Choroid plexus epithelial cell (primary cell): ENCODE measurements at regions not wholly inside any gene's neighbourhood (a gene's known extent, or its start where the extent isn't known, plus 50 kb on each side); places are given as distances from the start of the nearest gene placed in this dataset.

Experiments used
- DNase-seq: peaks from one replicate; pipeline ENCODE4 v3.0.0-alpha.2; 2010; ENCODE audit warnings: low read depth
- H3K4me3 ChIP-seq: 2 replicates; pipeline ENCODE4 v1.5.1; 2011; ENCODE audit warnings: low read depth, mild to moderate bottlenecking, control low read depth, low read length, moderate library complexity
- TF ChIP-seq, protein P1 (sequence below): conservative IDR thresholded peaks from 2 replicates; pipeline ENCODE4 v1.5.1; 2011; ENCODE audit warnings: low read depth, mild to moderate bottlenecking, control low read depth, inconsistent platforms, low read length, moderate library complexity

DNA sequence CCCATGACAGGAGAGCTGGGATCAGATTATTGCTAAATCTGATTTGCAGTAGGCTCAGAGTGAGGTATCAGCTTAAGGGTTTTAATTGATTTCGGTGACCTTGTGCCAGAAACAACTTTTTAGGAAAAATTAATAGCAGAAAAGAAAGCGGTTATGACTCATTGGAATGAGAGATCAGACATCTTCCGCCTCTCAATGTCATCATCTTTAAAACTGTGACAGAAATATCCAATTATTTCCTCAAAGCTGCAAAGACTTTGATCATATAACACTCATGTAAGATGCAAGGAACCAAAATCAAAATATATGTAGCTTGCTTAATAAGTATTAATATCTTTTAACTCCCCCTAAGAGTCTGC lies 190.1 kb upstream of the FOXF1 start:
- H3K4me3 ChIP-seq = no peak overlapping the region
- TF ChIP-seq, protein P1, sequence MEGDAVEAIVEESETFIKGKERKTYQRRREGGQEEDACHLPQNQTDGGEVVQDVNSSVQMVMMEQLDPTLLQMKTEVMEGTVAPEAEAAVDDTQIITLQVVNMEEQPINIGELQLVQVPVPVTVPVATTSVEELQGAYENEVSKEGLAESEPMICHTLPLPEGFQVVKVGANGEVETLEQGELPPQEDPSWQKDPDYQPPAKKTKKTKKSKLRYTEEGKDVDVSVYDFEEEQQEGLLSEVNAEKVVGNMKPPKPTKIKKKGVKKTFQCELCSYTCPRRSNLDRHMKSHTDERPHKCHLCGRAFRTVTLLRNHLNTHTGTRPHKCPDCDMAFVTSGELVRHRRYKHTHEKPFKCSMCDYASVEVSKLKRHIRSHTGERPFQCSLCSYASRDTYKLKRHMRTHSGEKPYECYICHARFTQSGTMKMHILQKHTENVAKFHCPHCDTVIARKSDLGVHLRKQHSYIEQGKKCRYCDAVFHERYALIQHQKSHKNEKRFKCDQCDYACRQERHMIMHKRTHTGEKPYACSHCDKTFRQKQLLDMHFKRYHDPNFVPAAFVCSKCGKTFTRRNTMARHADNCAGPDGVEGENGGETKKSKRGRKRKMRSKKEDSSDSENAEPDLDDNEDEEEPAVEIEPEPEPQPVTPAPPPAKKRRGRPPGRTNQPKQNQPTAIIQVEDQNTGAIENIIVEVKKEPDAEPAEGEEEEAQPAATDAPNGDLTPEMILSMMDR = no peak
- DNase-seq = no peak

DNA sequence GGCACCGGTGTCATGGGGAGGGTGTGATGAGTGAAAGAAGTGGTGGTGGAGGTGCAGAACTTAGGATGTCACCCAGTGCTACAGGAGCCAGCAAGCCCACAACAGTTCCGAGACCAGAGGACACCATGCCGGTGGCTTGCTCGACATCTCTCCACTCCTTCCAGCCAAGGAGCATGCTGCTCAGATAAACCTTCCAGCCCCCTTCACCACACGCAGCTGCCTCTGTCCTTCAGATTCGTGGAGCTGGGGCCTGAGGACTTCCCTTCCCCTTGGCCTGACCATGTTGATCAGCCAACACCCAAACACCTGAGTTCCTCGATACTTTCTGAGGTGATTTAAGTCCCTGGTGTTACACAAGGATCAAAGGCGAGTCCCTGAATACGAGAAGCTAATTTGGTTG lies 188.8 kb upstream of the FOXF1 start:
- TF ChIP-seq, protein P1 = no peak
- no peak for DNase-seq
- H3K4me3 ChIP-seq = no peak overlapping the region

DNA sequence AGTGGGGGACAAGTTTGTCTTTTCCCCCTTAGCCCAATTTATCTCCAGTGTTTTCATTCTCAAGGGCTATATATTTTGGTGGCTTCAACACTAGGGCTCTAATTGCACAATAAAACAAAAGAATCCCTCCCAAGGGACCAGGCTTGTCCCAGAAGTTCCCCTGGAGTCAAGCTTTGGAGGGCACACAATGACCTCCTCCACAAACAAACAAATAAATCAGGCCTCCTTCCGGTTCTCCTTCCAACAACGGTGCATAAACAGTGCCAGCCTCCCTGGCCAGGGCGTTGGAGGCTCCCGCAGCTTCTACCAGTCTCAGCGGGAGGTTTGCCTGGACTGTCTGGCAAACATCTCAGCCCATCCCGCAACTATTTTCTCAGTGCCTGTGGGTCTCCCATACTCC lies 188.0 kb upstream of the FOXF1 start:
- H3K4me3 ChIP-seq = no peak overlapping the region
- TF ChIP-seq, protein P1 = no peak

DNA sequence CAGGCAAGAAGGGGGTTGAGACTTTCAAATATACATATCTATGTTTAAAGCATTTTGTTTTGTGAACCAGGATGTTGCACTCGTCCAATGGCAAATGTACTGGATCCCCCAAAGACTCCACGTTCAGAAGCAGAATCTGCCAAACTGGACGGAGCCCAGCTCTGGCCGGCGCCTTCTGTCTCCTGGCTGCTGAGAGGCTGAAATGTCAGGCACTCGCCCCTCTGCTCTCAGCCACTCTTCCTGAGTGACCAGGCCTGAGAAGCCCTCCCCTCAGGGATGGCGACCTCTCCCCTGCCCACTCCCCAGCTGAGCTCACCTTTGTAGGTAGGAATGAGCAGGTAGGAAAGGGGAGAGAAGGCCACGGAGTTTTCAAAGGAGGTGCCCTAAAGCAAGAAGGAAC lies 187.5 kb upstream of the FOXF1 start:
- DNase-seq = no peak
- TF ChIP-seq, protein P1 = no peak
- H3K4me3 ChIP-seq = no peak overlapping the region

More for the DNA sequence above, 188.0 kb upstream of the FOXF1 start:
- no peak for DNase-seq

DNA sequence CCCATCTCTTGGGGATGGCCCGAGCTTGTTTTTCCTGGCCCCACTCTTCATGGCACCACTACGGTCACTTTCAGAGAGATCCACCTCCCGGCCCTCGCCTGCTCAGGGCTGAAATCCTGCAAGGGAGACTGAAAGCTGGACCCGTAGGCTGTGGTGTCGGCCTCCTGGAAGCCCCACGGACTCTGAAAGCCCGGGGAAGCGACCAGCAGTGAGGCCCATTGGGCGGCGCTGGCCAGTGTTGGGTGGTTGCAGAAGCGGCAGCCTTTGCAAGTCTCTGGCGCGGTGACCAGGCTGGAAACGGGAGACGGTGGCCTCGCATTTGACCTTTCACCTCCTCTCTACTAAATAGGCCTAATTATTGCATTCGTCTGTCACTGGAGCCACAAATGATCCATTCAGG lies 186.0 kb upstream of the FOXF1 start:
- no peak overlapping the region for H3K4me3 ChIP-seq
- TF ChIP-seq, protein P1 = no peak
- no peak for DNase-seq

DNA sequence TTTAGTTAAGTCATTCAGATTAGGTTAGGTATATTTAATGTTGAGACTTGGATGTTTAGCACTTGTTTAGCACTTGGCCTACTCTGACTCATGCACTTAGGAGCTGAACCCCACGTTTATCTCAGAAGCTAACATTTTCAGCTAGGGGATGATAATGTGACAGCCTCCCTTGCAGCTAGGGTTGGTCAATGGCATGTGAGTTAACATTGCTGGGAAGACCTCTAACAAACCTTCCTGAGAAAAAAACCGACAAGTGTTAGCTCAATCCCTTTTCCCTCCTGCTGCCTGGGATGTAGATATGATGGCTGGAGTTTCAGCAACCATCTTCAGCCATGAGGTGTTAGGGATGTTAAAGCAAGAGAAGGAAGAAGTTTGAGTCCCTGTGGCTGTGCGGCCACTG lies 185.0 kb upstream of the FOXF1 start:
- TF ChIP-seq, protein P1 = no peak

DNA sequence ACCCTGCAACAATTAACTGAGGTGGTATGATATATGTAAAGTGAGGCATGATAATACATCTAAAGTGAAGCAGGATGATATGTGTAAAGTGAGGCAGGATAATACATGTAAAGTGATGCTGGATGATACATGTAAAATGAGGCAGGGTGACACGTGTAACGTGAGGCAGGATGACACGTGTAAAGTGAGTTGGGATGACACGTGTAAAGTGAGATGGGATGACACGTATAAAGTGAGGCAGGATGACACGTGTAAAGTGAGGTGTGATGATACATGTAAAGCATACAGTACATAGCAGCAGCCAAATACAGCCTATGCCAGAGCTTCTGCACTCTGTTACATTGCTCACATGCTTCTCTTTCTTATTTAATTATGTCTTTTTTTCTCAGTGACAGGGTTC lies 184.4 kb upstream of the FOXF1 start:
- DNase-seq = no peak
- TF ChIP-seq, protein P1 = no peak

More for the DNA sequence above, 185.0 kb upstream of the FOXF1 start:
- DNase-seq = no peak
- no peak overlapping the region for H3K4me3 ChIP-seq

More for the DNA sequence above, 184.4 kb upstream of the FOXF1 start:
- no peak overlapping the region for H3K4me3 ChIP-seq
